Immature natural killer cell (primary cell): ENCODE measurements at regions not wholly inside any gene's neighbourhood (a gene's known extent, or its start where the extent isn't known, plus 50 kb on each side); places are given as distances from the start of the nearest gene placed in this dataset.
"Not testable (repeated sequence)": the region's sequence is repeated elsewhere in the genome, so short reads cannot be mapped to it uniquely, and the experiment has no call there.

ENCODE experiments used
- DNase-seq, 3 donors: peaks; one replicate each; pipeline ENCODE4 v3.0.0; 2022; ENCODE audit warnings: mixed read lengths in 1 of 3
- H3K27ac Mint-ChIP-seq, 6 donors: one replicate each; pipeline ENCODE4 v1.8.0; 2020; ENCODE audit warnings: mixed read lengths in 6 of 6, mild to moderate bottlenecking in 5 of 6, inconsistent platforms in 4 of 6, moderate library complexity in 3 of 6
- H3K27me3 Mint-ChIP-seq, 3 donors: one replicate each; pipeline ENCODE4 v1.8.0; 2020 to 2021; ENCODE audit warnings: low read depth in 3 of 3, mild to moderate bottlenecking in 3 of 3, mixed read lengths in 3 of 3, moderate library complexity in 3 of 3, inconsistent platforms in 1 of 3
- H3K36me3 Mint-ChIP-seq, 3 donors: one replicate each; pipeline ENCODE4 v1.8.0; 2020; ENCODE audit warnings: mixed read lengths in 3 of 3, inconsistent platforms in 2 of 3, mild to moderate bottlenecking in 2 of 3
- H3K4me1 Mint-ChIP-seq, 2 donors: one replicate each; pipeline ENCODE4 v1.8.0; 2020; ENCODE audit warnings: inconsistent platforms in 2 of 2, mild to moderate bottlenecking in 2 of 2, mixed read lengths in 2 of 2, moderate library complexity in 1 of 2
- H3K4me3 Mint-ChIP-seq, 5 donors: one replicate each; pipeline ENCODE4 v1.8.0; 2020; ENCODE audit warnings: mild to moderate bottlenecking in 5 of 5, mixed read lengths in 5 of 5, inconsistent platforms in 3 of 5, moderate library complexity in 3 of 5
- H3K9me3 Mint-ChIP-seq, 6 donors: one replicate each; pipeline ENCODE4 v1.8.0; 2020; ENCODE audit warnings: mild to moderate bottlenecking in 6 of 6, mixed read lengths in 6 of 6, inconsistent platforms in 4 of 6, moderate library complexity in 3 of 6

GRCh38 chr6:54503144-54503543 is 194.9 kb downstream of the TINAG start:
- Mint-ChIP-seq H3K27me3 (no peaks in the 10 kb centered on the region), H3K9me3 (peaks cover 4 to 16% (median 14%) of the 10 kb centered on the region in 6 donors), H3K27ac (no peak overlapping the region), H3K36me3 (no peaks in the 10 kb centered on the region), H3K4me3 (no peak overlapping the region), H3K4me1 (no peaks in the 10 kb centered on the region)
- no peak for DNase-seq

DNA sequence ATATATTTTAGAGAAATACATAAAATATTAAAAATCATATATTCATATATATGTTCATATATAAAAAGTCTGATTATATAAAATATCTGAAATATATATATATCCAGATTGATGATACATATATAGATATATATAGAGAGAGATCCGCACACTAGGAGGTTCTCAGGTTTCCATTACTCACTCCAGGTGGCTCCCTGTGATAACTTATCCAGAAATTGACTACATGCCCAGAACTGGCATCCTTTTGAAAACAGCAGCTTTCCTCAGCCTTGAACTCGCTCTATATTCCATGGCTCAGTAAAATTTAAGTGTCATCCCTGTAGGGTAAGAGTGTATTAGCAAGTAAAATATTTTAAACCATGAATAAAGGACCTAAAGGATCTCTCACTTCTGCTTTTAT is 206.8 kb downstream of the TINAG start:
- no peaks in the 10 kb centered on the region for H3K4me1 Mint-ChIP-seq
- no peaks in the 10 kb centered on the region for H3K27me3 Mint-ChIP-seq
- H3K27ac Mint-ChIP-seq = no peak overlapping the region
- H3K9me3 Mint-ChIP-seq = peaks cover 2 to 24% (median 8%) of the 10 kb centered on the region in 6 donors
- no peak overlapping the region for H3K4me3 Mint-ChIP-seq
- DNase-seq = no peak
- H3K36me3 Mint-ChIP-seq = peaks cover 0 to 3% (median 0%) of the 10 kb centered on the region in 3 donors

DNA sequence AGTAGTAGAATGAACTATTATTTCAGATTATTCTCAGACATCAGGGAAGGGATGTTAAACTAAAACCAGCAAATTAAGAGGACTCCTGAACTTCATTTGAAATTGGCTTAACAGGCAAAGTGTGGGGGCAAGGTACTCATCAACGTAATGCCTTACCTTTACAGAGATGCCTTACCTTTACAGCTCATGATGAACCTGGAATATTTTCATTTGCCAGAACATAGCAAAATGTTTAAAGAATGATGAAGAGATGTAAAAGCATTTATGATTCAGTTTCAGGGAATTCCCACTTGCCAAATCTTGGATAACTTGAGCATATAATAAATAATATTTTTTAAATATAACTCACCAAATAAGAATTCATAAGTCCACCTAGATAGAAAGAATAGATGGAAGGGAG is 207.5 kb downstream of the TINAG start:
- Mint-ChIP-seq H3K27ac (no peak overlapping the region), H3K36me3 (peaks cover 0 to 3% (median 0%) of the 10 kb centered on the region in 3 donors), H3K9me3 (peaks cover 4 to 28% (median 7%) of the 10 kb centered on the region in 6 donors), H3K27me3 (no peaks in the 10 kb centered on the region), H3K4me1 (no peaks in the 10 kb centered on the region), H3K4me3 (no peak overlapping the region)
- DNase-seq = no peak

DNA sequence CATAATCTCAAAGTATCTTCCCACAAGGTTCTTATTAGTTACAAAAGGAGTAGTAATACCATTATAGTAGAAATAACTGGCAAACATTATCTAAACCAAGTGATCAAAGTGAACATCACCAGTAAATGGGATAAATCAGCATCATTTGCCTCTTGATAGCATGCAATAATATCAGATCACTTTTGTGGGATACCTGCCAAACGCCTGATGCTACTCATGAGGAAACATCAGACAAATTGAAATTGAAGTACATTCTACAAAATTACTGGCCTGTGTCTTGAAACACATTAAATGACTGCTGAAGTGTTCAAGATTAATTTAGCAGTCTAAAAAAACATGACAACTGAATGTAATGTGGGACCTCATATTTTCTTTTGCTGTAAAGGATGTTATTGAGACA is 208.1 kb downstream of the TINAG start:
- H3K4me3 Mint-ChIP-seq = no peak overlapping the region
- H3K27me3 Mint-ChIP-seq = no peaks in the 10 kb centered on the region
- H3K27ac Mint-ChIP-seq = no peak overlapping the region
- DNase-seq = no peak
- peaks cover 4 to 29% (median 8%) of the 10 kb centered on the region in 6 donors for H3K9me3 Mint-ChIP-seq
- peaks cover 0 to 3% (median 0%) of the 10 kb centered on the region in 3 donors for H3K36me3 Mint-ChIP-seq
- no peaks in the 10 kb centered on the region for H3K4me1 Mint-ChIP-seq

GRCh38 chr6:54519161-54519560 is 210.9 kb downstream of the TINAG start:
- Mint-ChIP-seq H3K9me3 (peaks cover 2 to 29% (median 8%) of the 10 kb centered on the region in 6 donors), H3K27me3 (no peaks in the 10 kb centered on the region), H3K27ac (no peak overlapping the region), H3K36me3 (peaks cover 0 to 3% (median 0%) of the 10 kb centered on the region in 3 donors), H3K4me3 (no peak overlapping the region), H3K4me1 (no peaks in the 10 kb centered on the region)
- no peak for DNase-seq

- no peak for DNase-seq
These were observed 217.5 kb downstream of the TINAG start for GRCh38 chr6:54525731-54526130.

DNA sequence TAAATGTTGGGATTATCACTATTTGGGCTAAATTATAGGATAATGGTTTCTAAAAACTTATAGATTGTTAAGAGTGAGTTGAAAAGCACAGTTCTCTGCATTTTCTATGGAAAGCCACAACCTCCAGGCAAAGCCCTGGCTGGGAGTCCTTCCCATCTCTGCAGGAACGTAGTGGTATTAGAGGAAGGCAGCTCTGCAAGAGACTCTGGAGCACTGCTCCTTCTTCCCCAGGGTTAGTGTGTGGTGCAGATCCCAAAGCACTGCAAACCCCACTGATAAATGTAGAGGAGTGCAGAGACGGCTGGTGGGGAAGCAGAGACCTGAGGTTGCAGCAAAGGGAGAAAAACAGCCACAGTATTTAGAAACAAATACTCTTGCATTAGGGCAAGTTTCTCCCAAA is 225.3 kb downstream of the TINAG start:
- H3K27ac Mint-ChIP-seq = no peak overlapping the region
- H3K9me3 Mint-ChIP-seq = peaks cover 2 to 25% (median 12%) of the 10 kb centered on the region in 6 donors
- no peaks in the 10 kb centered on the region for H3K4me1 Mint-ChIP-seq
- H3K36me3 Mint-ChIP-seq = no peaks in the 10 kb centered on the region
- peaks cover 0 to 2% (median 0%) of the 10 kb centered on the region in 3 donors for H3K27me3 Mint-ChIP-seq
- no peak overlapping the region for H3K4me3 Mint-ChIP-seq
- no peak for DNase-seq

More at GRCh38 chr6:54525731-54526130, 217.5 kb downstream of the TINAG start:
- Mint-ChIP-seq H3K9me3 (peaks cover 9 to 38% (median 24%) of the 10 kb centered on the region in 6 donors), H3K27me3 (peaks cover 0 to 6% (median 0%) of the 10 kb centered on the region in 3 donors), H3K27ac (no peak overlapping the region), H3K4me3 (no peak overlapping the region), H3K4me1 (no peaks in the 10 kb centered on the region), H3K36me3 (peaks cover 0 to 3% (median 0%) of the 10 kb centered on the region in 3 donors)

DNA sequence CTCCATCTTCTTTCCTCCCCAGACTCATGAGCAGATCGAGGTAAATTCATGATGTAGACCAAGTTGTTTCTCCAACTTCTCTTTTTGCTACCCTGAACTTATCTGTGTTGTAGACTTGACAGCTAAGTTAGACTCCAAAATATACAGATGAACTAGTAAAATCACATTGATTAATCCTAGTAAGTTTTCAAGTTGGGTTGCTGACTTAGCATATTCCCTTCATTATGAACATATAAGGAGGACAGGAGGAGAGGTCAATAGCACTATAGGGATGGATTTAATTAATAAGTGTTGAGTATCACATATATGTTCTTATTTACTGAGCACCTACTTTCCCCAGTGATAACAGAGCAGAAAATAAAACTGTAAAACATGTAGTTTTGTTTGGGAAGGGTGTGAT is 227.3 kb downstream of the TINAG start:
- H3K27ac Mint-ChIP-seq = no peak overlapping the region

DNA sequence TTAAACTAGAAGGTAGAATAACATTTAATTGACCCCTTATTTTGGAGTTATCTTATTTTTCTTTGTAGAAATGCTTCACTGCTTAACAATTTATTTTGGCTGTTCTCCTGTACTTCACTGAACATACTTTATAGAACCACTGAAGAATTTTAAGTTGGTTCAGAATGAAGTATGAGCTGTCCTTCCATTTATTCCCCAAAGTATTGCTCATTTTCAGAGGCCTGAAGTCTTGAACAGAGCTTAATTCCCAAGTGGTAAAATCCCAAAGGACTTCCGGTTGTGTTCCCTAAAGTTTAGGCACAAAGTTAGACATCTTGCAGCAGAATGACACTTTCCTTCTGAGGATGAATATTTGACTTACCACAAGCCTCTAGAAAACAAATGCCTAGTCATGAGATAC is 233.3 kb downstream of the TINAG start:
- H3K27me3 Mint-ChIP-seq = peaks cover 0 to 2% (median 2%) of the 10 kb centered on the region in 3 donors

More for the DNA sequence above, 227.3 kb downstream of the TINAG start:
- Mint-ChIP-seq H3K27me3 (no peaks in the 10 kb centered on the region), H3K4me1 (no peaks in the 10 kb centered on the region), H3K4me3 (no peak overlapping the region), H3K9me3 (peaks cover 0 to 22% (median 10%) of the 10 kb centered on the region in 6 donors), H3K36me3 (no peaks in the 10 kb centered on the region)
- DNase-seq = no peak

GRCh38 chr6:54559136-54559535 is 250.9 kb downstream of the TINAG start:
- DNase-seq = no peak
- Mint-ChIP-seq H3K4me3 (no peak overlapping the region), H3K9me3 (peaks cover 9 to 36% (median 12%) of the 10 kb centered on the region in 6 donors), H3K36me3 (no peaks in the 10 kb centered on the region), H3K4me1 (no peaks in the 10 kb centered on the region), H3K27me3 (peaks cover 0 to 2% (median 0%) of the 10 kb centered on the region in 3 donors), H3K27ac (no peak overlapping the region)

More for the DNA sequence above, 233.3 kb downstream of the TINAG start:
- Mint-ChIP-seq H3K4me1 (no peaks in the 10 kb centered on the region), H3K9me3 (peaks cover 2 to 30% (median 9%) of the 10 kb centered on the region in 6 donors), H3K27ac (no peak overlapping the region), H3K4me3 (no peak overlapping the region), H3K36me3 (no peaks in the 10 kb centered on the region)
- DNase-seq = no peak

GRCh38 chr6:54564188-54564587 is 255.9 kb downstream of the TINAG start:
- not testable (repeated sequence) for DNase-seq, H3K4me1 Mint-ChIP-seq, H3K4me3 Mint-ChIP-seq, H3K27ac Mint-ChIP-seq, H3K36me3 Mint-ChIP-seq, H3K27me3 Mint-ChIP-seq
- H3K9me3 Mint-ChIP-seq = peaks cover 0 to 24% (median 9%) of the 10 kb centered on the region in 6 donors

- Mint-ChIP-seq H3K4me1 (no peaks in the 10 kb centered on the region), H3K27ac (no peak overlapping the region), H3K27me3 (peaks cover 0 to 2% (median 0%) of the 10 kb centered on the region in 3 donors), H3K4me3 (no peak overlapping the region), H3K36me3 (no peaks in the 10 kb centered on the region), H3K9me3 (peaks cover 0 to 22% (median 6%) of the 10 kb centered on the region in 6 donors)
- no peak for DNase-seq
These were observed 266.4 kb downstream of the TINAG start for GRCh38 chr6:54574671-54575070.

DNA sequence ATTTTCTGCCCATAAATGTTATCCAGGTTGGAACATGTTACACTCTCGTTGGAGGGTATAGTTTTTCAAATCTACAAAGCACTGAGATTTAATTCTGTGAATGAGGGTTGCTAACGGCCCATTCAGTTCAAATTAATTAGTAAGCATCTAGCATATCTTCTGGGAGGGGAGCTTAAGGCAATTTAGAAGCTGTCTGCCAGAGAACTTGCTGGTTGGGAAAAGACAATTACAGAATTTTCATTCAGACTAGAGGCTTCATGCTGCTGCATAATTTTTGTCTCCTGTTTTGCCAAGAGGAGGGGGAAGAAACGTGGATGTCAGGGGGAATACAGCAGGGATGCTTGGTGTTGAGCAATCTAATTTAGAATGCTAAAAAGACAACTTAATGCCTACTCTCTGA is 268.3 kb upstream of the FAM83B start:
- no peak overlapping the region for H3K4me3 Mint-ChIP-seq
- H3K9me3 Mint-ChIP-seq = peaks cover 2 to 32% (median 6%) of the 10 kb centered on the region in 6 donors
- H3K36me3 Mint-ChIP-seq = no peaks in the 10 kb centered on the region
- H3K27ac Mint-ChIP-seq = no peak overlapping the region
- H3K4me1 Mint-ChIP-seq = no peaks in the 10 kb centered on the region
- peaks cover 0 to 2% (median 0%) of the 10 kb centered on the region in 3 donors for H3K27me3 Mint-ChIP-seq
- no peak for DNase-seq

GRCh38 chr6:54579011-54579410 is 267.6 kb upstream of the FAM83B start:
- Mint-ChIP-seq H3K36me3 (peaks cover 0 to 2% (median 0%) of the 10 kb centered on the region in 3 donors), H3K9me3 (peaks cover 3 to 30% (median 9%) of the 10 kb centered on the region in 6 donors), H3K4me1 (no peaks in the 10 kb centered on the region), H3K27me3 (peaks cover 0 to 4% (median 0%) of the 10 kb centered on the region in 3 donors), H3K27ac (no peak overlapping the region), H3K4me3 (no peak overlapping the region)
- no peak for DNase-seq

DNA sequence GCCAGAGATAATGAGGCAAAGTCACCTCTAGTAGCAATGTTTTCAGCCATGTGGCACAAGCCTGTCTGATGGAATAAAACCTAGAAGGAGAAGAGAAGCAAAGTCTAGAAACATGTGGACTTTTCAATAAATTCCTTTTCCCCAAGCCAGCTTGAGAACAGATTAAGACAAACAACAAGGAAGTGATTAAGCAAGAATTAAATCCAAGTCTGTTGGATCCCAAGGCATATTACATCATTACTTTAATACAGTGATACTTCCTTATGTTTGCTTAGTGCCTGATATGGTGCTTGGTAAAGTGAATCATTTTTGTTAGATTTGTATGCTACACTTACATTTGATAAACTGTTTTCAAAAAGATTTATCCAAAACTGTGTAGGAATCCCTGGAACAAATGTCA is 260.3 kb upstream of the FAM83B start:
- Mint-ChIP-seq H3K9me3 (peaks cover 5 to 46% (median 12%) of the 10 kb centered on the region in 6 donors), H3K27ac (no peak overlapping the region), H3K36me3 (peaks cover 0 to 2% (median 0%) of the 10 kb centered on the region in 3 donors), H3K4me1 (no peaks in the 10 kb centered on the region), H3K27me3 (peaks cover 0 to 4% (median 0%) of the 10 kb centered on the region in 3 donors), H3K4me3 (no peak overlapping the region)
- no peak for DNase-seq
